ENCODE measurements at regions not wholly inside any gene's neighbourhood (a gene's known extent, or its start where the extent isn't known, plus 50 kb on each side); places are given as distances from the start of the nearest gene placed in this dataset.

DNA sequence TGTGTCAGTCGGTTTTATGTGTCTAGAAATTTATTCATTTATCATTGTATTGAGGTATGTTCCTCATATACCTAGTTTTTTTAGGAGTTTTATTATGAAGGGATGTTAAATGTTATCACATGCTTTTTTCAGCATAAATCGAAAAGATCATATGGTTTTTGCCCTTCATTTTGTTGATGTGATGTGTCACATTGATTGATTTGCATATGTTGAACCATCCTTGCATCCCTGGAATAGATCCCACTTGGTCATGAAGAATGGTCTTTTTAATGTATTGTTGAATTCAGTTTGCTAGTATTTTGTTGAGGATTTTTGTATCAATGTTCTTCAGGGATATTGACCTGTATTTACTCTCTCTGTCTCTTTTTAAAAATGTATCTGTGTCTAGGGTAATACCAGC, 230.3 kb downstream of the RAP2B start:
- H3K36me3 ChIP-seq (replicated peaks in 1 of 2; ENCODE audit: control extremely low read depth in 1 of 2, control insufficient read depth in 1 of 2, extremely low read depth in 1 of 2, insufficient read depth in 2 of 2, low read length in 1 of 2), result no peaks in the 10 kb centered on the region
- H3K4me2 ChIP-seq (replicated peaks; ENCODE audit: low read depth, low read length, poor library complexity, severe bottlenecking), result no peak overlapping the region
- no peak overlapping the region for H3K9ac ChIP-seq (ENCODE audit: low read length)
- ATAC-seq (ENCODE audit: low read depth), result no peak
- H2AFZ ChIP-seq (ENCODE audit: insufficient read depth, low read depth, low read length, poor library complexity, severe bottlenecking), result no peak overlapping the region
- H3K9me3 Mint-ChIP-seq (ENCODE audit: insufficient read depth), result peaks cover 7% of the 10 kb centered on the region
- no peak overlapping the region for H3K4me3 ChIP-seq (ENCODE audit: control extremely low read depth in 1 of 5, extremely low read depth in 1 of 5, insufficient read depth in 1 of 5, low read depth in 2 of 5, low read length in 4 of 5)
- peaks cover under 1% of the 10 kb centered on the region for H3K27me3 Mint-ChIP-seq
- no peaks in the 10 kb centered on the region for H3K27me3 ChIP-seq (replicated peaks in 1 of 4; ENCODE audit: control extremely low read depth in 1 of 4, control insufficient read depth in 3 of 4, insufficient read depth in 4 of 4, low read length in 3 of 4)
- no peaks in the 10 kb centered on the region for H3K79me2 ChIP-seq (ENCODE audit: control insufficient read depth, insufficient read depth, low read length)
- intact Hi-C loops (cut with micrococcal nuclease), result no loop called here
- no peak for TF ChIP-seq EZH2 (IDR thresholded peaks at IDR 0.05; ENCODE audit: borderline replicate concordance, insufficient read depth, low read depth, low read length, poor library complexity, severe bottlenecking)
- TF ChIP-seq, protein P1, sequence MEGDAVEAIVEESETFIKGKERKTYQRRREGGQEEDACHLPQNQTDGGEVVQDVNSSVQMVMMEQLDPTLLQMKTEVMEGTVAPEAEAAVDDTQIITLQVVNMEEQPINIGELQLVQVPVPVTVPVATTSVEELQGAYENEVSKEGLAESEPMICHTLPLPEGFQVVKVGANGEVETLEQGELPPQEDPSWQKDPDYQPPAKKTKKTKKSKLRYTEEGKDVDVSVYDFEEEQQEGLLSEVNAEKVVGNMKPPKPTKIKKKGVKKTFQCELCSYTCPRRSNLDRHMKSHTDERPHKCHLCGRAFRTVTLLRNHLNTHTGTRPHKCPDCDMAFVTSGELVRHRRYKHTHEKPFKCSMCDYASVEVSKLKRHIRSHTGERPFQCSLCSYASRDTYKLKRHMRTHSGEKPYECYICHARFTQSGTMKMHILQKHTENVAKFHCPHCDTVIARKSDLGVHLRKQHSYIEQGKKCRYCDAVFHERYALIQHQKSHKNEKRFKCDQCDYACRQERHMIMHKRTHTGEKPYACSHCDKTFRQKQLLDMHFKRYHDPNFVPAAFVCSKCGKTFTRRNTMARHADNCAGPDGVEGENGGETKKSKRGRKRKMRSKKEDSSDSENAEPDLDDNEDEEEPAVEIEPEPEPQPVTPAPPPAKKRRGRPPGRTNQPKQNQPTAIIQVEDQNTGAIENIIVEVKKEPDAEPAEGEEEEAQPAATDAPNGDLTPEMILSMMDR (IDR thresholded peaks at IDR 0.05), result no peak
- no peak overlapping the region for H3K4me3 Mint-ChIP-seq
- ChIA-PET POLR2A (no interaction called here), CTCF (no interaction called here)
- no peak overlapping the region for H3K27ac Mint-ChIP-seq
- no peaks in the 10 kb centered on the region for H4K20me1 ChIP-seq (ENCODE audit: control insufficient read depth, insufficient read depth, low read length, poor library complexity, severe bottlenecking)
- no peaks in the 10 kb centered on the region for H3K4me1 Mint-ChIP-seq
- no CpG with 5 or more reads among the region's 2 CpGs for WGBS (ENCODE audit: insufficient coverage)
- no peaks in the 10 kb centered on the region for H3K4me1 ChIP-seq (ENCODE audit: control insufficient read depth in 2 of 2, insufficient read depth in 2 of 2, low read length in 2 of 2)
- H3K27ac ChIP-seq (ENCODE audit: low read length in 2 of 2), result no peak overlapping the region
- DNase-seq, result no peak
- H3K9me3 ChIP-seq (ENCODE audit: control extremely low read depth in 1 of 3, control insufficient read depth in 2 of 3, insufficient read depth in 1 of 3, low read length in 2 of 3), result peaks cover 0 to 5% (median 5%) of the 10 kb centered on the region in 3 donors

DNA sequence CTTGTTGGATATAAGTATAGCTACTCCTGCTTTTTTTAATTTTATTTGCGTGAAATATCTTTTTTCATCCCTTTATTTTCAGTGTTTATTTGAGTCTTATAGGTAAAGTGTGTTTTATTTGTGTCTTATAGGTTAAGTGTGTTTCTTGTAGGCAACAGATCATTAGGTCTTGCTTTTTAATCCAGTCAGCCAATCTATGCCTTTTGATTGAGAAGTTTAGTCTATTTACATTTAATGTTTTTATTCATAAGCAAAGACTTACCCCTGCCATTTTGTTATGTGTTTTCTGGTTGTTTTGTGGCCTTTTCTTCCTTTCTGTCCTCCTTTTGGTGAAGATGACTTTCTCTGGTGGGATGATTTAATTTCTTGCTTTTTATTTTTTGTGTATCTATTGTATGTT, 232.0 kb downstream of the RAP2B start:
- no peaks in the 10 kb centered on the region for H3K4me1 ChIP-seq (ENCODE audit: control insufficient read depth in 2 of 2, insufficient read depth in 2 of 2, low read length in 2 of 2)
- Mint-ChIP-seq H3K4me3 (no peak overlapping the region), H3K9me3 (ENCODE audit: insufficient read depth) (peaks cover 7% of the 10 kb centered on the region), H3K27me3 (peaks cover 4% of the 10 kb centered on the region), H3K4me1 (no peaks in the 10 kb centered on the region), H3K27ac (no peak overlapping the region)
- H3K27me3 ChIP-seq (replicated peaks in 1 of 4; ENCODE audit: control extremely low read depth in 1 of 4, control insufficient read depth in 3 of 4, insufficient read depth in 4 of 4, low read length in 3 of 4), result no peaks in the 10 kb centered on the region
- no peaks in the 10 kb centered on the region for H4K20me1 ChIP-seq (ENCODE audit: control insufficient read depth, insufficient read depth, low read length, poor library complexity, severe bottlenecking)
- no peak overlapping the region for H3K4me3 ChIP-seq (ENCODE audit: control extremely low read depth in 1 of 5, extremely low read depth in 1 of 5, insufficient read depth in 1 of 5, low read depth in 2 of 5, low read length in 4 of 5)
- no peak overlapping the region for H3K27ac ChIP-seq (ENCODE audit: low read length in 2 of 2)
- CTCF ChIA-PET, result no interaction called here
- no peak for TF ChIP-seq EZH2 (IDR thresholded peaks at IDR 0.05; ENCODE audit: borderline replicate concordance, insufficient read depth, low read depth, low read length, poor library complexity, severe bottlenecking)
- TF ChIP-seq, protein P1 (IDR thresholded peaks at IDR 0.05), result no peak
- H2AFZ ChIP-seq (ENCODE audit: insufficient read depth, low read depth, low read length, poor library complexity, severe bottlenecking), result no peak overlapping the region
- no peak overlapping the region for H3K4me2 ChIP-seq (replicated peaks; ENCODE audit: low read depth, low read length, poor library complexity, severe bottlenecking)
- POLR2A ChIA-PET, result no interaction called here
- intact Hi-C loops (cut with micrococcal nuclease), result no loop called here
- H3K9me3 ChIP-seq (ENCODE audit: control extremely low read depth in 1 of 3, control insufficient read depth in 2 of 3, insufficient read depth in 1 of 3, low read length in 2 of 3), result peaks cover 0 to 5% (median 5%) of the 10 kb centered on the region in 3 donors
- H3K9ac ChIP-seq (ENCODE audit: low read length), result no peak overlapping the region
- no CpG with 5 or more reads among the region's 1 CpG for WGBS (ENCODE audit: insufficient coverage)
- no peaks in the 10 kb centered on the region for H3K79me2 ChIP-seq (ENCODE audit: control insufficient read depth, insufficient read depth, low read length)
- DNase-seq (no peak), ATAC-seq (ENCODE audit: low read depth) (no peak)
- H3K36me3 ChIP-seq (replicated peaks in 1 of 2; ENCODE audit: control extremely low read depth in 1 of 2, control insufficient read depth in 1 of 2, extremely low read depth in 1 of 2, insufficient read depth in 2 of 2, low read length in 1 of 2), result no peaks in the 10 kb centered on the region
